Fibroblast of upper back skin (primary cell): ENCODE measurements at regions not wholly inside any gene's neighbourhood (a gene's known extent, or its start where the extent isn't known, plus 50 kb on each side); places are given as distances from the start of the nearest gene placed in this dataset.

Experiments used
- DNase-seq: peaks from one replicate; pipeline ENCODE4 v3.0.0-alpha.2; 2013

GRCh38 chr16:26189536-26189935, 497.8 kb downstream of the HS3ST4 start:
- no peak for DNase-seq

GRCh38 chr16:26194526-26194925, 502.8 kb downstream of the HS3ST4 start:
- DNase-seq: no peak

- DNase-seq: no peak
Observed at GRCh38 chr16:26195225-26195624, 503.5 kb downstream of the HS3ST4 start.

- DNase-seq: no peak
Observed at GRCh38 chr16:26196310-26196709, 504.6 kb downstream of the HS3ST4 start.

GRCh38 chr16:26196802-26197201, 505.0 kb downstream of the HS3ST4 start:
- DNase-seq: no peak

- no peak for DNase-seq
Observed at GRCh38 chr16:26197707-26198106, 505.9 kb downstream of the HS3ST4 start.

GRCh38 chr16:26198221-26198620, 506.5 kb downstream of the HS3ST4 start:
- DNase-seq: no peak

- no peak for DNase-seq
Observed at GRCh38 chr16:26204138-26204537, 512.4 kb downstream of the HS3ST4 start.

- DNase-seq: no peak
Observed at GRCh38 chr16:26211542-26211941, 519.8 kb downstream of the HS3ST4 start.

- no peak for DNase-seq
Observed at GRCh38 chr16:26212599-26212998, 520.8 kb downstream of the HS3ST4 start.

GRCh38 chr16:26214581-26215174, 522.9 kb downstream of the HS3ST4 start:
- no peak for DNase-seq

- DNase-seq: no peak
Observed at GRCh38 chr16:26220894-26221293, 529.1 kb downstream of the HS3ST4 start.

- no peak for DNase-seq
Observed at GRCh38 chr16:26231647-26232046, 539.9 kb downstream of the HS3ST4 start.

- DNase-seq: no peak
Observed at GRCh38 chr16:26240807-26241206, 549.0 kb downstream of the HS3ST4 start.

GRCh38 chr16:26247063-26247462, 555.3 kb downstream of the HS3ST4 start:
- DNase-seq: no peak

GRCh38 chr16:26252598-26252997, 560.8 kb downstream of the HS3ST4 start:
- no peak for DNase-seq

- DNase-seq: no peak
Observed at GRCh38 chr16:26261621-26262020, 569.9 kb downstream of the HS3ST4 start.

GRCh38 chr16:26263406-26263805, 571.6 kb downstream of the HS3ST4 start:
- no peak for DNase-seq

- DNase-seq: no peak
Observed at GRCh38 chr16:26267641-26268040, 575.9 kb downstream of the HS3ST4 start.

GRCh38 chr16:26269673-26270072, 577.9 kb downstream of the HS3ST4 start:
- no peak for DNase-seq

- no peak for DNase-seq
Observed at GRCh38 chr16:26273607-26274006, 581.8 kb downstream of the HS3ST4 start.

- no peak for DNase-seq
Observed at GRCh38 chr16:26275021-26275590, 583.3 kb downstream of the HS3ST4 start.

GRCh38 chr16:26276289-26276688, 584.5 kb downstream of the HS3ST4 start:
- DNase-seq: no peak

GRCh38 chr16:26281381-26282110, 589.8 kb downstream of the HS3ST4 start:
- DNase-seq: peak; percentile 62
